ENCODE measurements at regions not wholly inside any gene's neighbourhood (a gene's known extent, or its start where the extent isn't known, plus 50 kb on each side); places are given as distances from the start of the nearest gene placed in this dataset.

- no peak overlapping the region for H3K4me3 ChIP-seq (ENCODE audit: extremely low read depth in 1 of 4, insufficient read depth in 2 of 4, low read depth in 3 of 4, low read length in 4 of 4)
- 89% methylated on average over 1 of the region's 1 CpG; no CpG with 5 or more reads in 1 of the 2 experiments for WGBS, 2 experiments (ENCODE audit: extremely low coverage in 1 of 2, insufficient coverage in 1 of 2, insufficient read length in 1 of 2, insufficient replicate concordance in 2 of 2, low coverage in 1 of 2, low lambda C conversion rate in 2 of 2, missing lambda C conversion rate in 1 of 2)
- H2BK5ac ChIP-seq (ENCODE audit: low read depth, low read length): no peak overlapping the region
- no peak overlapping the region for H2AFZ ChIP-seq (ENCODE audit: low read length)
- H3K4me2 ChIP-seq (ENCODE audit: insufficient read depth in 1 of 2, low read depth in 2 of 2, low read length in 2 of 2): no peak overlapping the region
- no peak overlapping the region for H2BK120ac ChIP-seq (replicated peaks; ENCODE audit: low read depth, low read length)
- no peak for DNase-seq (ENCODE audit: low read depth in 1 of 2, low spot score in 2 of 2)
- ChIA-PET CTCF (ENCODE audit: partially characterized antibody) (no interaction called here), POLR2A (ENCODE audit: partially characterized antibody) (no interaction called here)
- no peaks in the 10 kb centered on the region for H3K79me2 ChIP-seq (ENCODE audit: control insufficient read depth in 1 of 2, insufficient read depth in 2 of 2, low read length in 2 of 2)
- H3K23ac ChIP-seq (ENCODE audit: insufficient read length): no peak overlapping the region
- H2BK15ac ChIP-seq (ENCODE audit: low read length): no peak overlapping the region
- no peaks in the 10 kb centered on the region for H3K27me3 ChIP-seq (replicated peaks in 1 of 4; ENCODE audit: control insufficient read depth in 3 of 4, extremely low read depth in 1 of 4, insufficient read depth in 3 of 4, low read length in 3 of 4)
- no peaks in the 10 kb centered on the region for H3K4me1 ChIP-seq (replicated peaks in 1 of 4; ENCODE audit: control insufficient read depth in 3 of 4, insufficient read depth in 4 of 4, low read length in 3 of 4)
- no peaks in the 10 kb centered on the region for H3K79me1 ChIP-seq (ENCODE audit: low read depth, low read length)
- no peak overlapping the region for H3K27ac ChIP-seq (ENCODE audit: low read depth, low read length)
- no peaks in the 10 kb centered on the region for H3K23me2 ChIP-seq (ENCODE audit: low read depth, low read length)
- FAIRE-seq: no peak
- H3K36me3 ChIP-seq (ENCODE audit: control insufficient read depth in 2 of 4, insufficient read depth in 4 of 4, low read length in 3 of 4): no peaks in the 10 kb centered on the region
- H2BK20ac ChIP-seq (ENCODE audit: low read length): no peak overlapping the region
- no peak overlapping the region for H4K91ac ChIP-seq (replicated peaks; ENCODE audit: insufficient read length, low read length)
- H3K9ac ChIP-seq (replicated peaks in 1 of 4; ENCODE audit: extremely low read depth in 1 of 4, low read depth in 3 of 4, low read length in 3 of 4): no peak overlapping the region
- no peak overlapping the region for H2AK5ac ChIP-seq (ENCODE audit: low read depth, low read length)
- no peak overlapping the region for H3K18ac ChIP-seq (ENCODE audit: extremely low read depth, low read length)
- H4K5ac ChIP-seq (ENCODE audit: insufficient read length, low read depth, low read length): no peak overlapping the region
- H3K4ac ChIP-seq (replicated peaks; ENCODE audit: insufficient read length, low read depth, low read length): no peak overlapping the region
- H3K14ac ChIP-seq (ENCODE audit: insufficient read length): no peak overlapping the region
- H3K56ac ChIP-seq (replicated peaks; ENCODE audit: insufficient read length, low read depth, low read length): no peak overlapping the region
- H4K8ac ChIP-seq (ENCODE audit: extremely low read depth, insufficient read depth, low read length): no peak overlapping the region; the same call in 1 of the 2 replicates
- no peaks in the 10 kb centered on the region for H4K20me1 ChIP-seq (replicated peaks in 1 of 2; ENCODE audit: control insufficient read depth in 1 of 2, insufficient read depth in 2 of 2, low read length in 2 of 2)
- H3K9me3 ChIP-seq (ENCODE audit: insufficient read depth in 2 of 2, low read depth in 1 of 2, low read length in 1 of 2): no peaks in the 10 kb centered on the region
- no peak overlapping the region for H2BK12ac ChIP-seq (ENCODE audit: low read depth, low read length)
- no peak for TF ChIP-seq CTCF (IDR thresholded peaks at IDR 0.05; ENCODE audit: control extremely low read depth in 1 of 3, insufficient read depth in 1 of 3, low read depth in 1 of 3, low read length in 3 of 3)
- TF ChIP-seq TAF1 (IDR thresholded peaks at IDR 0.05; ENCODE audit: low read depth, low read length): no peak
- no peak for TF ChIP-seq ASH2L (IDR thresholded peaks at IDR 0.05; ENCODE audit: low read length)
Measured at GRCh38 chr7:53794816-53795215, 747.4 kb upstream of the VSTM2A start.

All from H1 (cell line).